ENCODE measurements at regions not wholly inside any gene's neighbourhood (a gene's known extent, or its start where the extent isn't known, plus 50 kb on each side); places are given as distances from the start of the nearest gene placed in this dataset.

GRCh38 chr7:132030086-132030568 lies 473.7 kb upstream of the PODXL start:
- Mint-ChIP-seq H3K9me3 (no peaks in the 10 kb centered on the region), H3K27me3 (no peaks in the 10 kb centered on the region), H3K36me3 (ENCODE audit: low read depth) (no peaks in the 10 kb centered on the region), H3K27ac (no peak overlapping the region), H3K4me3 (no peak overlapping the region), H3K4me1 (ENCODE audit: low read depth) (no peaks in the 10 kb centered on the region)
- intact Hi-C loops (cut with micrococcal nuclease): no loop called here
- TF ChIP-seq, protein P1, sequence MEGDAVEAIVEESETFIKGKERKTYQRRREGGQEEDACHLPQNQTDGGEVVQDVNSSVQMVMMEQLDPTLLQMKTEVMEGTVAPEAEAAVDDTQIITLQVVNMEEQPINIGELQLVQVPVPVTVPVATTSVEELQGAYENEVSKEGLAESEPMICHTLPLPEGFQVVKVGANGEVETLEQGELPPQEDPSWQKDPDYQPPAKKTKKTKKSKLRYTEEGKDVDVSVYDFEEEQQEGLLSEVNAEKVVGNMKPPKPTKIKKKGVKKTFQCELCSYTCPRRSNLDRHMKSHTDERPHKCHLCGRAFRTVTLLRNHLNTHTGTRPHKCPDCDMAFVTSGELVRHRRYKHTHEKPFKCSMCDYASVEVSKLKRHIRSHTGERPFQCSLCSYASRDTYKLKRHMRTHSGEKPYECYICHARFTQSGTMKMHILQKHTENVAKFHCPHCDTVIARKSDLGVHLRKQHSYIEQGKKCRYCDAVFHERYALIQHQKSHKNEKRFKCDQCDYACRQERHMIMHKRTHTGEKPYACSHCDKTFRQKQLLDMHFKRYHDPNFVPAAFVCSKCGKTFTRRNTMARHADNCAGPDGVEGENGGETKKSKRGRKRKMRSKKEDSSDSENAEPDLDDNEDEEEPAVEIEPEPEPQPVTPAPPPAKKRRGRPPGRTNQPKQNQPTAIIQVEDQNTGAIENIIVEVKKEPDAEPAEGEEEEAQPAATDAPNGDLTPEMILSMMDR (IDR thresholded peaks at IDR 0.05): no peak
- POLR2A ChIA-PET: no interaction called here
- CTCF ChIA-PET: no interaction called here
- DNase-seq (no peak), ATAC-seq (no peak)

DNA sequence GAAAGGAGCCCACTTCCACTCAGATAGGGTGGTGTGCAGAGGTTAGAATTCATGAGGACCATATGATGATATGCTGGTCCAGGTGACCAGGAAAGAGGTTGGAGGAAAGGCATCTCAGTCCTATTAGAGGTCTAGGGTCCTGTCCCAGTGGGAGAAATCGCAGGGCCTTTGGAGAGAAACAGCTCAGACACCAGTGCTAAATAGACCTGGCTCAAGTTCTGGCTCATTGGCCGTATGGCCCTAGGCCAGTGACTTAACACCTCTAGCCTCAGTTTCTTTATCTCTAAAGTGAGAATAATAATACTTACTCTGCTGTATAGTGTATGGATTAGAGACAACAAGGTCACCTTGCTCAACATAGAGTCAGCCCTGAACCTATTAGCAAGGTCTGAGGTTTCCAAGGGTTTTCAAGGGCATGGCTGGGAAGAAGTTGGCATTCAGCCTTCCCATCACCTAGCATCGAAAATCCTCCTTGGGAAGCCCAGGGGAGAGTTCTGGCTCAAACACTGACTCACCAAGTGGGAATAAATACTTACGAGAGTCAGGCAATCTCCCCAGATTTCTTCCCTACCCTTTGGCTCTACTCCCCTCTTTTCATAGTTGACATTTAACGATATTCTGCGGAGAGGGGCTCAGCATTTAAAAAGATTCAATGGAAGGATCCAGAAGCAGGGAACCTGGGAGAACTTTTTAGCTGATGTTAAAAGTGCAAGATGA lies 473.1 kb upstream of the PODXL start:
- POLR2A ChIA-PET: no interaction called here
- H3K4me3 Mint-ChIP-seq: no peak overlapping the region
- DNase-seq (no peak), ATAC-seq (no peak)
- H3K27me3 Mint-ChIP-seq: no peaks in the 10 kb centered on the region
- TF ChIP-seq, protein P1 (IDR thresholded peaks at IDR 0.05): no peak
- intact Hi-C loops (cut with micrococcal nuclease): no loop called here
- CTCF ChIA-PET: no interaction called here
- no peaks in the 10 kb centered on the region for H3K36me3 Mint-ChIP-seq (ENCODE audit: low read depth)
- no peak overlapping the region for H3K27ac Mint-ChIP-seq
- no peaks in the 10 kb centered on the region for H3K9me3 Mint-ChIP-seq
- H3K4me1 Mint-ChIP-seq (ENCODE audit: low read depth): no peaks in the 10 kb centered on the region

GRCh38 chr7:132028144-132028920 lies 471.9 kb upstream of the PODXL start:
- no peak for ATAC-seq
- H3K4me1 Mint-ChIP-seq (ENCODE audit: low read depth): no peaks in the 10 kb centered on the region
- no peak for DNase-seq
- no peaks in the 10 kb centered on the region for H3K36me3 Mint-ChIP-seq (ENCODE audit: low read depth)
- H3K4me3 Mint-ChIP-seq: no peak overlapping the region
- intact Hi-C loops (cut with micrococcal nuclease): no loop called here
- H3K27me3 Mint-ChIP-seq: no peaks in the 10 kb centered on the region
- TF ChIP-seq, protein P1 (IDR thresholded peaks at IDR 0.05): no peak
- CTCF ChIA-PET: no interaction called here
- POLR2A ChIA-PET: no interaction called here
- no peaks in the 10 kb centered on the region for H3K9me3 Mint-ChIP-seq
- no peak overlapping the region for H3K27ac Mint-ChIP-seq

- intact Hi-C loops (cut with micrococcal nuclease): no loop called here
- Mint-ChIP-seq H3K27me3 (peaks cover 5% of the 10 kb centered on the region), H3K4me3 (no peak overlapping the region), H3K9me3 (no peaks in the 10 kb centered on the region), H3K4me1 (ENCODE audit: low read depth) (no peaks in the 10 kb centered on the region), H3K36me3 (ENCODE audit: low read depth) (no peaks in the 10 kb centered on the region), H3K27ac (no peak overlapping the region)
- TF ChIP-seq, protein P1 (IDR thresholded peaks at IDR 0.05): no peak
- no peak for DNase-seq
- POLR2A ChIA-PET: no interaction called here
- CTCF ChIA-PET: no interaction called here
- ATAC-seq: no peak
These were observed 467.9 kb upstream of the PODXL start for GRCh38 chr7:132024290-132024689.

DNA sequence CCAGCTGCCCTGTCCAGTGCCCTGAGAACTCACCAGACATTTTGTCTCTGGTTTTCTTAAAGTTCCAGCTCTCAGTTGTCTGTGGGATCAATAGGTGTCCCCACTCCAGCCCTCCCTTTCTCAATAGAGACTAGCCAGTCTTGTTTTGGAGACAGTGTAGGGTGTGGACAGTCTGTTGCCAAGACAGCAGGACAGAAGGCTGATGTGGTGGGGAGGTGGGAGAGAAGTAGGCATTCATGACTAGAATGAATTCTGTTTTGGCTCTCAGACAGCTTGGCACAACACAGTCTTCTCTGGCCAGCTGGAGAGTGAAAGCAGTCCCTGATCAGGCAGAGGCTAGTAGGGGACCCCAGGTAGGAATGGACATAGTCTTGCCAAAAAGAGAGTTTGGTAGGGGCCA lies 467.0 kb upstream of the PODXL start:
- POLR2A ChIA-PET: no interaction called here
- CTCF ChIA-PET: no interaction called here
- H3K27me3 Mint-ChIP-seq: peaks cover 5% of the 10 kb centered on the region
- no peaks in the 10 kb centered on the region for H3K36me3 Mint-ChIP-seq (ENCODE audit: low read depth)
- intact Hi-C loops (cut with micrococcal nuclease): no loop called here
- H3K4me1 Mint-ChIP-seq (ENCODE audit: low read depth): no peaks in the 10 kb centered on the region
- TF ChIP-seq, protein P1 (IDR thresholded peaks at IDR 0.05): no peak
- DNase-seq (no peak), ATAC-seq (no peak)
- no peak overlapping the region for H3K27ac Mint-ChIP-seq
- H3K9me3 Mint-ChIP-seq: no peaks in the 10 kb centered on the region
- H3K4me3 Mint-ChIP-seq: no peak overlapping the region

Measured in activated CD8-positive, alpha-beta T cell treated with anti-CD3 and anti-CD28 coated beads for 36 hours (primary cell).